ENCODE measurements at regions not wholly inside any gene's neighbourhood (a gene's known extent, or its start where the extent isn't known, plus 50 kb on each side); places are given as distances from the start of the nearest gene placed in this dataset.
"Not testable (repeated sequence)": the region's sequence is repeated elsewhere in the genome, so short reads cannot be mapped to it uniquely, and the experiment has no call there.

- no peak for DNase-seq (ENCODE audit: low read depth in 2 of 2)
Measured at GRCh38 chr6:85357651-85358050, 92.2 kb upstream of the NT5E start.

- not testable (repeated sequence) for DNase-seq (ENCODE audit: low read depth in 2 of 2)
Measured at GRCh38 chr6:85356743-85357142, 93.1 kb upstream of the NT5E start.

GRCh38 chr6:85355816-85356215 is 94.1 kb upstream of the NT5E start:
- DNase-seq (ENCODE audit: low read depth in 2 of 2) = no peak

GRCh38 chr6:85354761-85355618 is 94.9 kb upstream of the NT5E start:
- DNase-seq (ENCODE audit: low read depth in 2 of 2) = peak; percentile 43 to 59

- DNase-seq (ENCODE audit: low read depth in 2 of 2) = no peak
Measured at GRCh38 chr6:85353012-85353411, 96.9 kb upstream of the NT5E start.

GRCh38 chr6:85348643-85349042 is 101.2 kb upstream of the NT5E start:
- no peak for DNase-seq (ENCODE audit: low read depth in 2 of 2)

- no peak for DNase-seq (ENCODE audit: low read depth in 2 of 2)
Measured at GRCh38 chr6:85347812-85348211, 102.1 kb upstream of the NT5E start.

- no peak for DNase-seq (ENCODE audit: low read depth in 2 of 2)
Measured at GRCh38 chr6:85346196-85346595, 103.7 kb upstream of the NT5E start.

GRCh38 chr6:85344996-85345395 is 104.9 kb upstream of the NT5E start:
- DNase-seq (ENCODE audit: low read depth in 2 of 2) = no peak

GRCh38 chr6:85343428-85343827 is 106.5 kb upstream of the NT5E start:
- DNase-seq (ENCODE audit: low read depth in 2 of 2) = no peak

GRCh38 chr6:85329196-85329595 is 120.7 kb upstream of the NT5E start:
- no peak for DNase-seq (ENCODE audit: low read depth in 2 of 2)

- DNase-seq (ENCODE audit: low read depth in 2 of 2) = not testable (repeated sequence)
Measured at GRCh38 chr6:85325811-85326210, 124.1 kb upstream of the NT5E start.

GRCh38 chr6:85323435-85324040 is 126.3 kb upstream of the NT5E start:
- DNase-seq (ENCODE audit: low read depth in 2 of 2) = peak; percentile 65 to 72

- DNase-seq (ENCODE audit: low read depth in 2 of 2) = no peak
Measured at GRCh38 chr6:85322446-85323105, 127.3 kb upstream of the NT5E start.

- no peak for DNase-seq (ENCODE audit: low read depth in 2 of 2)
Measured at GRCh38 chr6:85321906-85322305, 128.0 kb upstream of the NT5E start.

GRCh38 chr6:85314586-85314985 is 135.3 kb upstream of the NT5E start:
- no peak for DNase-seq (ENCODE audit: low read depth in 2 of 2)

GRCh38 chr6:85300581-85300980 is 149.3 kb upstream of the NT5E start:
- no peak for DNase-seq (ENCODE audit: low read depth in 2 of 2)

GRCh38 chr6:85298553-85298952 is 151.3 kb upstream of the NT5E start:
- DNase-seq (ENCODE audit: low read depth in 2 of 2) = no peak

GRCh38 chr6:85291326-85291725 is 158.6 kb upstream of the NT5E start:
- no peak for DNase-seq (ENCODE audit: low read depth in 2 of 2)

GRCh38 chr6:85287654-85288053 is 162.2 kb upstream of the NT5E start:
- DNase-seq (ENCODE audit: low read depth in 2 of 2) = no peak

GRCh38 chr6:85287158-85287557 is 162.7 kb upstream of the NT5E start:
- no peak for DNase-seq (ENCODE audit: low read depth in 2 of 2)

- DNase-seq (ENCODE audit: low read depth in 2 of 2) = not testable (repeated sequence)
Measured at GRCh38 chr6:85286507-85286906, 163.4 kb upstream of the NT5E start.

- DNase-seq (ENCODE audit: low read depth in 2 of 2) = no peak
Measured at GRCh38 chr6:85285934-85286333, 163.9 kb upstream of the NT5E start.

All from activated CD4-positive, alpha-beta T cell treated with anti-CD3 and anti-CD28 coated beads for 24 hours (primary cell).